ENCODE measurements at regions not wholly inside any gene's neighbourhood (a gene's known extent, or its start where the extent isn't known, plus 50 kb on each side); places are given as distances from the start of the nearest gene placed in this dataset.

GRCh38 chr12:67593041-67593440 lies 55.5 kb upstream of the DYRK2 start:
- TF ChIP-seq POLR2A (IDR thresholded peaks at IDR 0.05) (no peak), CTCF (IDR thresholded peaks at IDR 0.05 in 8 of 11, conservative IDR thresholded peaks at IDR 0.05 in 3 of 11) (no peak), POLR2AphosphoS5 (IDR thresholded peaks at IDR 0.05) (no peak)

Measured in spleen (tissue), 7 donors.